Activated CD4-positive, alpha-beta memory T cell treated with anti-CD3 and anti-CD28 coated beads, Interleukin-2, amount 10 ng/mL, durations not matched to agents 7 days and 5 days (primary cell): ENCODE measurements at regions not wholly inside any gene's neighbourhood (a gene's known extent, or its start where the extent isn't known, plus 50 kb on each side); places are given as distances from the start of the nearest gene placed in this dataset.

Source experiments
- CTCF ChIA-PET: fragments of 350-600 bp; sonication (Branson Sonifier 250); formaldehyde crosslinking; loops from one replicate; lab custom pipeline; 2021; ENCODE audit warnings: antibody characterized with exemption, inconsistent platforms; lab: Charles Lee
- POLR2A ChIA-PET: fragments of 350-600 bp; sonication (Branson Sonifier 250); formaldehyde crosslinking; loops from one replicate; lab custom pipeline; 2021; ENCODE audit warnings: antibody characterized with exemption; lab: Charles Lee
- DNase-seq: peaks from one replicate; pipeline ENCODE4 v3.0.0-alpha.2; 2020
- H3K27ac Mint-ChIP-seq: one replicate; pipeline ENCODE4 v1.8.0; 2021; ENCODE audit warnings: mild to moderate bottlenecking, mixed read lengths
- H3K27me3 Mint-ChIP-seq: one replicate; pipeline ENCODE4 v1.8.0; 2021; ENCODE audit warnings: mixed read lengths
- H3K36me3 Mint-ChIP-seq: one replicate; pipeline ENCODE4 v1.8.0; 2021; ENCODE audit warnings: low read depth, mixed read lengths
- H3K4me1 Mint-ChIP-seq: one replicate; pipeline ENCODE4 v1.8.0; 2021; ENCODE audit warnings: mixed read lengths
- H3K4me3 Mint-ChIP-seq: one replicate; pipeline ENCODE4 v1.8.0; 2021; ENCODE audit warnings: mild to moderate bottlenecking, mixed read lengths
- H3K9me3 Mint-ChIP-seq: one replicate; pipeline ENCODE4 v1.8.0; 2021; ENCODE audit warnings: mixed read lengths

GRCh38 chr3:119091936-119092677 is 53.9 kb upstream of the TEX55 start:
- no peak overlapping the region for H3K27ac Mint-ChIP-seq
- H3K4me1 Mint-ChIP-seq, result no peaks in the 10 kb centered on the region
- DNase-seq, result no peak
- no peaks in the 10 kb centered on the region for H3K36me3 Mint-ChIP-seq
- no peaks in the 10 kb centered on the region for H3K9me3 Mint-ChIP-seq
- ChIA-PET POLR2A (no interaction called here), CTCF (interaction anchor here (10.0 kb wide), 1 partner anchor 209 kb away, joined by 160 read pairs; no protein-coding TSS in a partner anchor)
- no peak overlapping the region for H3K4me3 Mint-ChIP-seq
- peaks cover 8% of the 10 kb centered on the region for H3K27me3 Mint-ChIP-seq

- Mint-ChIP-seq H3K9me3 (no peaks in the 10 kb centered on the region), H3K27ac (no peak overlapping the region), H3K4me3 (no peak overlapping the region), H3K4me1 (no peaks in the 10 kb centered on the region), H3K27me3 (peaks cover 12% of the 10 kb centered on the region), H3K36me3 (no peaks in the 10 kb centered on the region)
- CTCF ChIA-PET, result no interaction called here
- POLR2A ChIA-PET, result no interaction called here
- no peak for DNase-seq
Observed at GRCh38 chr3:119087799-119088198, 53.2 kb upstream of the IGSF11 start.

- CTCF ChIA-PET, result interaction anchor here (1.5 to 2.0 kb wide), 2 partner anchors 50 to 201 kb away, joined by 5 to 10 read pairs; partner anchors contain the start of gene IGSF11
- no peak for DNase-seq
- no peaks in the 10 kb centered on the region for H3K36me3 Mint-ChIP-seq
- H3K4me1 Mint-ChIP-seq, result no peaks in the 10 kb centered on the region
- POLR2A ChIA-PET, result no interaction called here
- no peaks in the 10 kb centered on the region for H3K9me3 Mint-ChIP-seq
- no peak overlapping the region for H3K27ac Mint-ChIP-seq
- H3K27me3 Mint-ChIP-seq, result peaks cover 16% of the 10 kb centered on the region
- no peak overlapping the region for H3K4me3 Mint-ChIP-seq
Observed at GRCh38 chr3:119085070-119085439, 50.4 kb upstream of the IGSF11 start.

- no peak overlapping the region for H3K27ac Mint-ChIP-seq
- H3K9me3 Mint-ChIP-seq, result no peaks in the 10 kb centered on the region
- ChIA-PET CTCF (interaction anchor here (2.0 kb wide), 1 partner anchor 200 kb away, joined by 10 read pairs; no protein-coding TSS in a partner anchor), POLR2A (no interaction called here)
- peaks cover 14% of the 10 kb centered on the region for H3K27me3 Mint-ChIP-seq
- no peak for DNase-seq
- no peaks in the 10 kb centered on the region for H3K36me3 Mint-ChIP-seq
- H3K4me1 Mint-ChIP-seq, result no peaks in the 10 kb centered on the region
- no peak overlapping the region for H3K4me3 Mint-ChIP-seq
Observed at GRCh38 chr3:119084371-119085069, 49.9 kb upstream of the IGSF11 start.
